Femur (tissue), 1 donor: ENCODE measurements at regions not wholly inside any gene's neighbourhood (a gene's known extent, or its start where the extent isn't known, plus 50 kb on each side); places are given as distances from the start of the nearest gene placed in this dataset.
"Not testable (repeated sequence)": the region's sequence is repeated elsewhere in the genome, so short reads cannot be mapped to it uniquely, and the experiment has no call there.

ENCODE experiments used
- DNase-seq: peaks from one replicate; pipeline ENCODE4 v3.0.0-alpha.2; 2017

DNA sequence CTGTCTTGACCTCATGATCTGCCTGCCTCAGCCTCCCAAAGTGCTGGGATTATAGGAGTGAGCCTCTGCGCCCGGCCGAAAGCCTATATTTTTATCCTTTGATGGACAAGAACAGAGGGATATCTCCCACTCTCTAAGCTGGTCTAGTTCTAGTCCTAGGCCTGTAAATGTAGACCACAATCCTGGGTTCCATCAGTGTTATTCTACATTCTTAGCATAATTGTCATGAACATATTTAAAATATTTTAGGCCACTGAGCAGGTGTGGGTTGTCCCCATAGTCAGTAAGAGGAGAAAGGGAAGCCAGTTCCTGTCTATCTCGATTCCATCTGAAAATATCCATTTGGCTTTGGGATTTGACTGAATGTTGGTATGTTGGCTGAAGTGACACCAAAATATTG, 118.1 kb downstream of the EBLN2 start:
- DNase-seq: no peak

DNA sequence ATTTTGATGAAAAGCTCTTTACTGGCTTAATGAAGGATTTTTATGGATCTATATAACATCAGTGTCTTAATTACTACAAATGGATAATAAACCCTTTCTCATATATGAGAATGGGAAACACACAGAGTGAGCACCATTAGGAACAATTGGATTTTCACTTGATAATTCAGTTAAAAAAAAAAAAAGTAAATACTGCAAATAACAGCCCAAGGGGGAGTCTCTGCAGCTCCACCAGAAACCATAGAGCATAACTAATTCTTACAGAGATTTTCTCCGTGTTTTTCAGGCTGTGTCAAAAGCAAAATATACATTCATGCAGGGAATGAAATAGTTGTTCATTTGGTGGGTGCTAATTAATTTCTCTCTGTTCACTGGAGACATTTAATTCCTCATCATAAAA, 125.3 kb downstream of the EBLN2 start:
- no peak for DNase-seq

DNA sequence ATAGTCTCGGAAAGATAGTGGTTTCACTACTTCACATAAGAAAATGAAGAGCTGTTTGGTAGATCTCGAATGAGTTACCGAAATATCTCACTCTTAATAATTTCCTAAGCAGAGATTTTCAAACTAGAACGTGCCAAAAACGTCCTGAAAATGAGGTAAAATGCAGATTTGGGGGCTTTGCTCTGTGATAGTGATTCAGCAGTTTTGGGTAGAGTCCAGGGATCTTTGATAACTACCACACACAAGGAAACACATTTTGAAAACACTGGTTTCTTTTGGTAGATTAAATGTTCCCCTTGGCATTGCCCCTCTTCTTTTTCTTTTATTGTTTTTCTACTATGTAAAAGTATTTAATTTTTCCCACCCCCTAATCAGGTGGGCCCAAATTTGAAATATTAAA, 125.9 kb downstream of the EBLN2 start:
- DNase-seq: no peak

DNA sequence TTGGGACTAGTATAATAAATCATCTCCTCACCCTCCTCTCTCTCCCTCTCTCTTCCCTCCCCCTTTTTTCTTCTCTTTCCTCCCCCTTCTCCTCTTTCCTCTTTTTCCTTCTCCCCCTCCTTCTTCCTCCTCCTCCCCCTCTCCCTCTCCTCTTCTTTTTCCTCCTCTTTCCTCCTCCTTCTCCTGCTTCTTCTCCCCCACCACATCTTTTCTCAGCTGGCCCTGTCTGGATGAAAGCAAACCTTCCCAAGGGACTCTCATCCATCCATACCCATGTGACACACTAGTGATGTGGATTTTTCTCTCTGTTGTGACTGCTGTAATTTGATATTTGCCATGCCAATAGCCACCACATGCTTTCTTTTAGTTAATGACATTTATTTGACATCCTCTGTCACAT, 127.2 kb downstream of the EBLN2 start:
- DNase-seq: no peak

DNA sequence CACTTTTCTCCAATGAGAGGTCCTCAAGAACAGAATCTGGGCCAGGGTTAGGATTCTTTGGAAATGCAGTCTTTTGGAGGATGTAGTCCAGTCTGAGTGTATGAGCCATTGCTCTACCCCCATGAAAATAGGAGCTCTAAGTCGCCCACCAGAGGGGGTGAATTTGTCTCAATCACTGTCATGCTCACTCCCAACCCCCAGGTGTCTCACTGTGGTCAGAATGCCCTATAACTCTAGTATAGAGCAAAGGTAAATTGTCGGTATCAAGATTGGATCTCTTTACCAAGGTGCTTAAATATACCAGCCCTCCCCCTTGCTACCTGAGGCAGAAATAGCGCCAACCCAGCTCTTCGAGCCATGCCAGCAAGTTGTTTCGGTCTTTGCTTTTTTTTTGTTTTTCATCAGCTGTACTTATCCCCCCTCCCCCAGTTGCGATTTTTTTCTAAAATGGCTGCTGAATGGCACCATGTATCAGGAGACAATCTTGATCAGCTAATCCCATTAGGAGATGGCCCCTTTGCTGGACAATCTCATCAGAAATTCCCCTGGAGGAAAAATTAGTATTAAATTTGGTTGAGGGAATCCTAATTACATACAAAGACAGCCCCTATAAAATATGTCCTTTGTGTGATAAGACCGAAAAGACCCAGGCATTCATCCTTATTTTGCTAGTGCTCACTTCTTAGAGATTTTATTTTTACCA, 130.7 kb downstream of the EBLN2 start:
- DNase-seq: no peak

GRCh38 chr3:73193943-73194342, 132.5 kb downstream of the EBLN2 start:
- not testable (repeated sequence) for DNase-seq

GRCh38 chr3:73197187-73197586, 135.7 kb downstream of the EBLN2 start:
- no peak for DNase-seq

GRCh38 chr3:73203101-73203500, 141.6 kb downstream of the EBLN2 start:
- DNase-seq: no peak

DNA sequence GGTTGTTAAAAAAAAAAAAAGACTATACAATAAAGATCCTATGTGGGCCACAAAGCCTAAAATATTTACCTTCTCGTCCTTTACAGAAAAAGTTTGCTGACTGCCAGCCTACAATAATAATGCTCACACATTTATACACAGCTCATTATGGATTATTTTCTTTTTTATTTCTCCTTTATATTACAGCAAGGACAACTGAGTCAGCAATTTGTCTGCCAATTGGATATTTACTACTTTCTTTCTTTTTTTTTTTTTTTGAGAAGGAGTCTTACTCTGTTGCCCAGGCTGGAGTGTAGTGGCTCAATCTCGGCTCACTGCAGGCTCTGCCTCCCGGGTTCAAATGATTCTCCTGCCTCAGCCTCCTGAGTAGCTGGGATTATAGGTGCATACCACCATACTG, 142.2 kb downstream of the EBLN2 start:
- no peak for DNase-seq

DNA sequence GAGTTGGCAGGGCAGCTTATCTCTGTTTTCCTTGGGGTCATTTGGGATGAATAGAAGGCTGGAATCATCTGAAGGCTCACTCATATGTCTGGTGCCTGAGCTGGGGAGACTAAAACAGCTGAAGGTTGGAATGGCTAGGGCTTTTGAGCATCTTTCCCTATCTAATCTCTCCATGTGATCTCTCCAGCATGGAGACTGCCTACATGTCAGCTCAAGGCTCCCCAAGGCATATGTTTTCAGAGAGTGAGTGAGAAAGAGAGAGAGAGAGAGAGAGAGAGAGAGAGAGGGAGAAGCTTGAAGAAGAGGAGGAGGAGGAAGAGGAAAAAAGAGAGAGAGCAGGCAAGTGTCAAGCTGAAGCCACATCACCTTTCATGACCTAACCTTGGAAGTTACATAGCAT, 143.4 kb downstream of the EBLN2 start:
- DNase-seq: no peak

- no peak for DNase-seq
These were observed 144.6 kb downstream of the EBLN2 start for GRCh38 chr3:73206030-73206429.

DNA sequence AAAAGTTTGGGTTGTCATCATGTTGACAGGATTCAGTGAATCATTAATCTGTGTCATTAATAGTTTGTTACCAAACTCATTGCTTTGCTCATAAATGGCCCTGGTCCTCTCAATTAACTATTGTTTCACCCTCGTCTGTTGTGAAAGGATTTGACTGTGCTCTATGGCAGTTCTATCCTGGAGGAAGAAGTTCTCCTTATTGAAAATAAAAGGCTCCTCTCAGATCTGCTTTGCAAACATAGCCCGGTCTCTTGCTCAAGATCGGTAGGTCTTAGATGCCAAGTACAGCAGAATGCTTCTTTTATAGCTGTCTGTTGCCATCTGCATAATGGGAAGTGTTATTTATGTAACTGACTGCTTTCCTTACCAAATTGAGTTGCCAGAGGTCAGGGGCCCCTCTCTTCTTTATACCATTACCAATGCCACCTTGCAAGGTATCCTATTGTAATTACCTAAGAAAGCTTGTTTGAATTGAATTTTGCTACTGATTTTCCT, 146.5 kb downstream of the EBLN2 start:
- DNase-seq: no peak

GRCh38 chr3:73210759-73211158, 149.3 kb downstream of the EBLN2 start:
- DNase-seq: no peak

- DNase-seq: no peak
These were observed 151.2 kb downstream of the EBLN2 start for GRCh38 chr3:73212683-73213082.

- no peak for DNase-seq
These were observed 152.4 kb downstream of the EBLN2 start for GRCh38 chr3:73213896-73214295.

GRCh38 chr3:73214846-73215245, 153.4 kb downstream of the EBLN2 start:
- no peak for DNase-seq

- DNase-seq: no peak
These were observed 153.8 kb downstream of the EBLN2 start for GRCh38 chr3:73215281-73215680.

- no peak for DNase-seq
These were observed 154.4 kb downstream of the EBLN2 start for GRCh38 chr3:73215901-73216300.

DNA sequence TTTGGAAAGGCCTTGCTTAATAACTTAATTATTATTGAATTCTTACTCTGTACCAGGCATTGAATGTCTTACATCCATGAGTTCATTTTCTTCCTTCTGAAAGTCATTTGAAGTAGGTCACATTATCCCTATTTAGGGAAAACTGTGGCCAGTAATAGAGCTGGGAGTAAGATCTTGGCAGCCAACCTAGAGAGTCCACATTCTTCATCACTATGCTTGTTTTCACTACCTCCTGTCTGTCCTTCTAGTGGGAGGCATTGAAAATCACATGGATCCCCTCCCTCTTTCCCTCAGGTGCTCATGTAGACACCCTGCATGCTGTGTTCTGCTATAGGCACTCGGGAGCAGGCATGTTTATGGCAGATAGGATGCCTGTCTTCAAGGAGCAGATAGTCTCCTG, 154.9 kb downstream of the EBLN2 start:
- no peak for DNase-seq

DNA sequence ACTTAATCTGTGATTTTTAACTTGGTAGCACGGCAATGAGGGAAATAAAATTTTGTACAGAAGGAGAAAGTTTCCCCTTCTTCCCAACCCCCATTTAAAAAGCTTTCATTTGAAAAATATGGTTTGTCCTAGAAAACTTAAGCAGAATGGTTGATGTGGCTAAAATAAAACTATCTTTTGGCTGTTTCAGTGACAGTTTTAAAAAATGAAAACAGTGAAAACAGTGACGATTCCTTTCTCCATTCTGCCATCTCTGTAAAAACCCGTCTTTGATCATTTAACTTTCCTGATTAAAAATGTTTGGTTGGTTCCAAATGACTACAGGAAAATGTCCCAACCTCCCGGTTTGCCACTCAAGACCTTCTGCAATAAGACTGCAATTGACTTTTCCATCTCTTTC, 160.7 kb downstream of the EBLN2 start:
- DNase-seq: no peak

- no peak for DNase-seq
These were observed 163.8 kb downstream of the EBLN2 start for GRCh38 chr3:73225146-73225855.

GRCh38 chr3:73225991-73226390, 164.5 kb downstream of the EBLN2 start:
- no peak for DNase-seq

DNA sequence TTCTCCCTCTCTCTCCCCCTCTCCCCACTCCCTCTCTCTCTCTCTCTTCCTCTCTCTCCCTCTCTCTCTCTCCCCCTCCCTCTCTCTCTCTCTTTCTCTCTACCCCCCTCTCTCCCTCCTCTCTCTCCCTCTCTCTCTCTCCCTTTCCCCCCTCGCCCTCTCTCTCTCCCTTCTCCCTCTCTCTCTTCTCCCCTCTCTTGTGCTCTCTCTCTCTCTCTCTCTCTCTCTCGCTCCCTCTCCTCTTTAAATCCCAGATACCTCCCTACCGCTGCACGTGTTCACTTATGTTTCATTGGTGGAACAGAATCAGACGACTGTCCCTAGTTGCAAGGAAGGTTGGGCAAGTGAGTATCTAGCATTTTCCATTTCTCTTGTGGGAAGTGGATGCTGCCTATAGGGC, 166.5 kb downstream of the EBLN2 start:
- no peak for DNase-seq

DNA sequence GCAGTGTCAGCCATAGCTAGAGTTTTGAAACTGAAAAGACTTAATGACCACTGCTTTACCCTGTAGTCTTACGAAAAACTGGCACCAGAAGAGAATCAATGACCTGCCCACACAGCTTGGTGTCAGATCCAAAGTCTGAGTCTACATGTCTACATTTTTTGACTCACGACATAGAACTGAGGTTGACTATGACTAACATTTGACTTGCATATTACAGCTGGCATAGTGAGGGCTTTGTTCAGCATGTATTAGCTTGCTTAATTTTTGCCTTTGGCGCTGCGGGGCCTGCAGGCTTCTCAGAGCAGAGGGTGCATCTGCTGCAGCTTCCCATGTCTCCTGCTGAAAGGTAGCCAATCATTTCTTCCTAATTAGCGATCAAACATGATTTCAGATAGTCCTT, 167.0 kb downstream of the EBLN2 start:
- no peak for DNase-seq

DNA sequence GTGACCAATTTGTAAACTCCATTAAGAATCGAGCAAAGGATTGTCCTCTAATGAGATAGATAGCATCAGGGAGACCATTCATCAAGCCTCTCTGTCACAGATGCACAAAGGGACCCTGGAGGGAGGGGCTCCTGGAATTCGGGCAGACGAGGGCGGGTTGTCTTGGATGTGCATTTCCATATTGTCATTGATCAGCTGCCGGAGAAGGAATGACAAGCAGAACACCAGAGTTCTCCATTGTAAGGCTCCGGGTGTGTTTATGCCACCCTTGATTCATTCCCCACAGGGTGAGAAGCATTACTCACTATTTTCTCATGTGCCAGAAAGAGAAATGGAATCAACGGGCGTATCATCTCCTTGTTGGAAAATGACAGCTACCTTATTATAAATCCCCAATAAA, 167.5 kb downstream of the EBLN2 start:
- DNase-seq: no peak
